Globus pallidus (tissue), 1 donor: ENCODE measurements at regions not wholly inside any gene's neighbourhood (a gene's known extent, or its start where the extent isn't known, plus 50 kb on each side); places are given as distances from the start of the nearest gene placed in this dataset.
"Not testable (repeated sequence)": the region's sequence is repeated elsewhere in the genome, so short reads cannot be mapped to it uniquely, and the experiment has no call there.

Experiments
- DNase-seq: peaks from one replicate; pipeline ENCODE4 v3.0.0-alpha.2; 2015; ENCODE audit warnings: low spot score

- no peak for DNase-seq
Measured at GRCh38 chr10:4230036-4230435, 445.0 kb upstream of the KLF6 start.

- no peak for DNase-seq
Measured at GRCh38 chr10:4229106-4229505, 444.1 kb upstream of the KLF6 start.

- no peak for DNase-seq
Measured at GRCh38 chr10:4227586-4227985, 442.6 kb upstream of the KLF6 start.

GRCh38 chr10:4226941-4227540 is 442.0 kb upstream of the KLF6 start:
- DNase-seq: no peak

- DNase-seq: no peak
Measured at GRCh38 chr10:4224178-4224577, 439.2 kb upstream of the KLF6 start.

GRCh38 chr10:4221310-4221709 is 436.3 kb upstream of the KLF6 start:
- not testable (repeated sequence) for DNase-seq

- DNase-seq: no peak
Measured at GRCh38 chr10:4219901-4220300, 434.9 kb upstream of the KLF6 start.

GRCh38 chr10:4217653-4218052 is 432.6 kb upstream of the KLF6 start:
- no peak for DNase-seq

GRCh38 chr10:4217187-4217586 is 432.2 kb upstream of the KLF6 start:
- DNase-seq: no peak

- DNase-seq: no peak
Measured at GRCh38 chr10:4216726-4217125, 431.7 kb upstream of the KLF6 start.

GRCh38 chr10:4215963-4216575 is 431.1 kb upstream of the KLF6 start:
- no peak for DNase-seq

GRCh38 chr10:4215485-4215884 is 430.5 kb upstream of the KLF6 start:
- no peak for DNase-seq

GRCh38 chr10:4214908-4215307 is 429.9 kb upstream of the KLF6 start:
- no peak for DNase-seq

- no peak for DNase-seq
Measured at GRCh38 chr10:4213441-4213840, 428.4 kb upstream of the KLF6 start.

- DNase-seq: no peak
Measured at GRCh38 chr10:4212111-4212630, 427.2 kb upstream of the KLF6 start.

GRCh38 chr10:4208499-4208898 is 423.5 kb upstream of the KLF6 start:
- no peak for DNase-seq

GRCh38 chr10:4205113-4205512 is 420.1 kb upstream of the KLF6 start:
- no peak for DNase-seq

GRCh38 chr10:4202938-4203337 is 417.9 kb upstream of the KLF6 start:
- DNase-seq: no peak

GRCh38 chr10:4201866-4202825 is 417.1 kb upstream of the KLF6 start:
- DNase-seq: no peak

GRCh38 chr10:4199196-4199595 is 414.2 kb upstream of the KLF6 start:
- DNase-seq: no peak

- DNase-seq: no peak
Measured at GRCh38 chr10:4198216-4198615, 413.2 kb upstream of the KLF6 start.

- no peak for DNase-seq
Measured at GRCh38 chr10:4197676-4198075, 412.7 kb upstream of the KLF6 start.
